AG04450 (cell line): ENCODE measurements at regions not wholly inside any gene's neighbourhood (a gene's known extent, or its start where the extent isn't known, plus 50 kb on each side); places are given as distances from the start of the nearest gene placed in this dataset.

Experiments used
- CTCF ChIA-PET: fragments of 300-600, 350-600 bp; formaldehyde crosslinking; extraction: SDS; loops from one replicate; lab custom pipeline; 2022; ENCODE audit warnings: antibody characterized with exemption, inconsistent platforms; lab: Charles Lee
- POLR2A ChIA-PET: fragments of 350-600 bp; formaldehyde crosslinking; extraction: SDS; loops from one replicate; lab custom pipeline; 2021; ENCODE audit warnings: antibody characterized with exemption, inconsistent platforms; lab: Yijun Ruan, JAX
- DNase-seq: peaks from one replicate; pipeline ENCODE4 v3.0.0-alpha.2; 2011; ENCODE audit warnings: low read depth, low spot score
- H3K27ac ChIP-seq: one replicate; pipeline ENCODE4 v1.5.1; 2012; ENCODE audit warnings: low read depth, low read length, control low read depth
- H3K27me3 ChIP-seq: one replicate; pipeline ENCODE4 v1.6.0; 2012; ENCODE audit warnings: low read length; ENCODE audit not compliant: control insufficient read depth, insufficient read depth
- H3K4me3 ChIP-seq: 2 replicates; pipeline ENCODE4 v1.5.1; 2011; ENCODE audit warnings: mild to moderate bottlenecking, low read depth, low read length, control low read depth
- H3K9me3 ChIP-seq: 2 replicates; pipeline ENCODE4 v1.5.1; 2012; ENCODE audit warnings: low read length; ENCODE audit not compliant: control insufficient read depth, insufficient read depth
- CTCF ChIP-seq: IDR thresholded peaks from 2 replicates; pipeline ENCODE4 v1.5.1; 2011; ENCODE audit warnings: low read depth, low read length, control low read depth, inconsistent platforms

DNA sequence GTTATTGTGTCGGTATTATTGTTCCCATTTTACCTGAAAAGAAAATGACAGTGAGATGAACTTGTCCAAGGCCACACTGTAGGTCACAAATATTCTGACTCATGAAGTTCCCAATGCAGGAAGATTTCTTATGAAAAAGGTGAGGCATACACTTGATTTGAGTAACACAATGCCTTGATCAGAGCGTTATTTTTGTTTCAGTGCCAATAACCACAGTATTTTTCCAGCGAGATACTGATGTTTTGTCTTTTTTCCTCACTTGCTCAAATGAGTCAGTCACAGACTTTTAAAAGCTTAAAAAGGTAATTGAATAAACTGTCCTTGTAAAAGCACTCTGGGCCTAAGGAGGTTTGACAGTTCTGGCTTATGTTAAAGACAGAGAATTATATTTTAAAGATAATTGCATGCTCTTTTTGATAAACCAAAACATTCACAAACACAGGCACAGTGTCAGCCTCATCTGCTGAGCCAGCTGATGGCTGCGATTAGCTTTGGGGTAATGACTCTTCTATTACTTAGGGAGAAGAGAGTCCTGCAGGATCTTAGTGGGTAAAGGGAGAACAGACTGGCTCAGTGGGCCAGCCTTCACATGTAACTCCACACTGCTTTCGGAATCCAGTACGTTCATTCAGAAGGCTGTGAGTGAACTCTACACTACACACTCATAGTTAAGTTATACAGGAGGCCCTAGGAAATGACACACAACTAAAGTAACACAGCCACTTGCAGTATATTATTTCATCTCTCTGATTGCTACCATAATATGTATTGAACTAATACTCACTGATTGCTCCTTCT is 165.5 kb upstream of the CD180 start:
- H3K27me3 ChIP-seq = no peaks in the 10 kb centered on the region
- POLR2A ChIA-PET = no interaction called here
- H3K9me3 ChIP-seq = no peaks in the 10 kb centered on the region
- H3K4me3 ChIP-seq = no peak overlapping the region
- no peak for DNase-seq
- no peak overlapping the region for H3K27ac ChIP-seq
- TF ChIP-seq CTCF = no peak
- CTCF ChIA-PET = interaction anchor here (1.0 kb wide), 1 partner anchor 116 kb away, joined by 5 read pairs; no protein-coding TSS in a partner anchor

DNA sequence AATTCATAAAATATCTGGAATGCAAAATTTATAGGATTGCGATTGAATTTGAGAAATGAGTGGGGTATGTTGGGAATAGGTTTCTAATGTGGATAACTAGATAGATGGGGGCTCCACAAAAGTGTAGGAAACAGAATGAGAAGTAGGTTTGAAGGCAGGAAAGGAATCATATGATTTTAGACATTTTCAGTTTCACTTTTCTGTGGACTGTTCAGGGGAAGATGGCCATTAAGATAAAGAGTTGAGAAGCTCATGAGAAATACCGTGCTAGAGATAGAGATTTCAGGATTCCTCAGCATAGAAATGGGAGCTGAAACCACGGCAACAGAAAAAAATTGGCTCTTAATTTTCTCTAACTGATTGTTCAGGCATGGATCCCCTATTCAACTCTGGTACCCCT is 163.4 kb upstream of the CD180 start:
- H3K27ac ChIP-seq = no peak overlapping the region
- no peaks in the 10 kb centered on the region for H3K9me3 ChIP-seq
- ChIA-PET POLR2A (no interaction called here), CTCF (interaction anchor here (0.8 kb wide), 1 partner anchor 114 kb away, joined by 3 read pairs; no protein-coding TSS in a partner anchor)
- no peak for DNase-seq
- no peak for TF ChIP-seq CTCF
- no peak overlapping the region for H3K4me3 ChIP-seq
- no peaks in the 10 kb centered on the region for H3K27me3 ChIP-seq

- Histone ChIP-seq H3K4me3 (no peak overlapping the region), H3K27ac (no peak overlapping the region), H3K9me3 (no peaks in the 10 kb centered on the region), H3K27me3 (no peaks in the 10 kb centered on the region)
- DNase-seq = no peak
- ChIA-PET CTCF (no interaction called here), POLR2A (no interaction called here)
- TF ChIP-seq CTCF = no peak
Observed at GRCh38 chr5:67358186-67358585, 161.6 kb upstream of the CD180 start.

GRCh38 chr5:67355120-67355713 is 158.6 kb upstream of the CD180 start:
- ChIA-PET POLR2A (no interaction called here), CTCF (no interaction called here)
- no peak for TF ChIP-seq CTCF
- Histone ChIP-seq H3K4me3 (no peak overlapping the region), H3K9me3 (no peaks in the 10 kb centered on the region), H3K27me3 (no peaks in the 10 kb centered on the region), H3K27ac (no peak overlapping the region)
- DNase-seq = no peak
